Gastrocnemius medialis (tissue), 4 donors: ENCODE measurements at regions not wholly inside any gene's neighbourhood (a gene's known extent, or its start where the extent isn't known, plus 50 kb on each side); places are given as distances from the start of the nearest gene placed in this dataset.
"Not testable (repeated sequence)": the region's sequence is repeated elsewhere in the genome, so short reads cannot be mapped to it uniquely, and the experiment has no call there.

Source experiments
- ATAC-seq, 2 donors: fragments of 150-250 bp; one replicate each; pipeline ENCODE4 v1.9.1; 2016
- DNase-seq, 2 donors: peaks; one replicate each; pipeline ENCODE4 v3.0.0-alpha.2; 2019
- H3K27ac ChIP-seq, 4 donors: fragments of 200-600 bp; sonication (generic); 1 replicate in 1 of 4; 2 replicates in 3 of 4; pipeline ENCODE4 v1.5.1; 2016 to 2018; ENCODE audit warnings: mild to moderate bottlenecking in 2 of 4, moderate library complexity in 1 of 4
- H3K27me3 ChIP-seq, 3 donors: fragments of 200-600 bp; sonication (generic) in 2 of 3; 1 replicate in 1 of 3; 2 replicates in 2 of 3; pipeline versions ENCODE4 v1.5.1 to v1.6.0; 2016 to 2019; ENCODE audit warnings: mild to moderate bottlenecking in 1 of 3, moderate library complexity in 1 of 3
- H3K36me3 ChIP-seq, 2 donors: fragments of 200-600 bp; sonication (generic) in 1 of 2; one replicate each; pipeline ENCODE4 v1.5.1; 2017 to 2018
- H3K4me1 ChIP-seq, 2 donors: fragments of 200-600 bp; sonication (generic) in 1 of 2; one replicate each; pipeline ENCODE4 v1.5.1; 2016 to 2017; ENCODE audit warnings: mild to moderate bottlenecking in 2 of 2
- H3K4me3 ChIP-seq, 4 donors: fragments of 200-600 bp; sonication (generic) in 3 of 4; 1 replicate in 1 of 4; 2 replicates in 3 of 4; pipeline ENCODE4 v1.5.1; 2016 to 2019; ENCODE audit warnings: mild to moderate bottlenecking in 2 of 4
- H3K9me3 ChIP-seq, 3 donors: fragments of 200-600 bp; sonication (generic) in 2 of 3; 1 replicate in 1 of 3; 2 replicates in 2 of 3; pipeline ENCODE4 v1.5.1; 2016 to 2019
- CTCF ChIP-seq, 5 experiments: fragments of 450-650 bp in 3 of 5; fragments of 200-600 bp in 2 of 5; sonication (generic) in 2 of 5; IDR thresholded peaks in 4 of 5; conservative IDR thresholded peaks in 1 of 5; 1 replicate in 4 of 5; 2 replicates in 1 of 5; pipeline ENCODE4 v1.5.1; 2016 to 2019; ENCODE audit warnings: antibody characterized with exemption in 5 of 5, mild to moderate bottlenecking in 3 of 5, moderate library complexity in 3 of 5
- POLR2A ChIP-seq, 2 donors: fragments of 450-650 bp; IDR thresholded peaks; one replicate each; pipeline ENCODE4 v1.6.1; 2017; ENCODE audit warnings: antibody characterized with exemption in 2 of 2, mild to moderate bottlenecking in 2 of 2, moderate library complexity in 2 of 2
- in situ Hi-C, 4 donors: fragments of 200-750 bp; cut with MboI; loops; one replicate each; pipeline versions ENCODE4 v1.15.0 to v1.8.0; 2017; ENCODE audit warnings: low sequenced_read_pairs in 4 of 4
- intact Hi-C: fragments of 100-400 bp; cut with DNase I; formaldehyde crosslinking; loops from one replicate; pipeline ENCODE4 v1.15.1; 2023; ENCODE audit warnings: low total_unique reads

GRCh38 chr2:60213865-60214625 is 339.4 kb downstream of the BCL11A start:
- ATAC-seq: peak in 1 of 2 donors; percentile 41
- peak in 1 of 2 donors; percentile 16 for DNase-seq
- intact Hi-C loops (no loop called here), in situ Hi-C loops (no loop called here)
- Histone ChIP-seq H3K4me1 (peaks cover 0 to 7% of the 10 kb centered on the region in 2 donors), H3K9me3 (no peaks in the 10 kb centered on the region), H3K36me3 (no peaks in the 10 kb centered on the region), H3K4me3 (no peak overlapping the region), H3K27me3 (no peaks in the 10 kb centered on the region), H3K27ac (no peak overlapping the region)
- TF ChIP-seq CTCF (IDR thresholded peaks at IDR 0.05 in 4 of 5, conservative IDR thresholded peaks at IDR 0.05 in 1 of 5) (no peak), POLR2A (IDR thresholded peaks at IDR 0.05) (no peak)

GRCh38 chr2:60212181-60212945 is 341.1 kb downstream of the BCL11A start:
- Histone ChIP-seq H3K4me1 (peaks cover 0 to 7% of the 10 kb centered on the region in 2 donors), H3K36me3 (no peaks in the 10 kb centered on the region), H3K27me3 (no peaks in the 10 kb centered on the region), H3K27ac (no peak overlapping the region), H3K9me3 (no peaks in the 10 kb centered on the region), H3K4me3 (no peak overlapping the region)
- ATAC-seq (no peak), DNase-seq (no peak)
- in situ Hi-C loops (no loop called here), intact Hi-C loops (no loop called here)
- TF ChIP-seq POLR2A (IDR thresholded peaks at IDR 0.05) (no peak), CTCF (IDR thresholded peaks at IDR 0.05 in 4 of 5, conservative IDR thresholded peaks at IDR 0.05 in 1 of 5) (no peak)

GRCh38 chr2:60189006-60189405 is 364.4 kb downstream of the BCL11A start:
- H3K4me3 ChIP-seq, ATAC-seq, H3K9me3 ChIP-seq, H3K4me1 ChIP-seq, H3K36me3 ChIP-seq, intact Hi-C loops, H3K27ac ChIP-seq, DNase-seq, H3K27me3 ChIP-seq, in situ Hi-C loops: not testable (repeated sequence)

- Histone ChIP-seq H3K4me3 (no peak overlapping the region), H3K9me3 (no peaks in the 10 kb centered on the region), H3K4me1 (no peaks in the 10 kb centered on the region), H3K27ac (no peak overlapping the region), H3K36me3 (no peaks in the 10 kb centered on the region), H3K27me3 (no peaks in the 10 kb centered on the region)
- TF ChIP-seq POLR2A (IDR thresholded peaks at IDR 0.05) (no peak), CTCF (IDR thresholded peaks at IDR 0.05 in 4 of 5, conservative IDR thresholded peaks at IDR 0.05 in 1 of 5) (no peak)
- ATAC-seq: no peak
- in situ Hi-C loops (no loop called here), intact Hi-C loops (no loop called here)
- DNase-seq: no peak
These were observed 378.2 kb downstream of the BCL11A start for GRCh38 chr2:60175290-60175689.

- in situ Hi-C loops: no loop called here
- Histone ChIP-seq H3K4me3 (no peak overlapping the region), H3K4me1 (no peaks in the 10 kb centered on the region), H3K36me3 (no peaks in the 10 kb centered on the region), H3K27me3 (no peaks in the 10 kb centered on the region), H3K27ac (no peak overlapping the region), H3K9me3 (no peaks in the 10 kb centered on the region)
- TF ChIP-seq POLR2A (IDR thresholded peaks at IDR 0.05) (no peak), CTCF (IDR thresholded peaks at IDR 0.05 in 4 of 5, conservative IDR thresholded peaks at IDR 0.05 in 1 of 5) (no peak)
- ATAC-seq (no peak), DNase-seq (no peak)
- intact Hi-C loops: no loop called here
These were observed 379.3 kb downstream of the BCL11A start for GRCh38 chr2:60174146-60174545.
